ENCODE measurements at regions not wholly inside any gene's neighbourhood (a gene's known extent, or its start where the extent isn't known, plus 50 kb on each side); places are given as distances from the start of the nearest gene placed in this dataset.

- TF ChIP-seq ZNF646 (CRISPR knock-in tag; IDR thresholded peaks at IDR 0.05), result no peak
- TF ChIP-seq CERS6 (CRISPR knock-in tag; IDR thresholded peaks at IDR 0.05), result no peak
- no peak for TF ChIP-seq ZEB1 (IDR thresholded peaks at IDR 0.05; ENCODE audit: insufficient replicate concordance, low read depth)
- no peak for TF ChIP-seq BCL3 (CRISPR knock-in tag; IDR thresholded peaks at IDR 0.05)
- TF ChIP-seq AHR (CRISPR knock-in tag; IDR thresholded peaks at IDR 0.05), result no peak
- TF ChIP-seq STAG1 (CRISPR knock-in tag; IDR thresholded peaks at IDR 0.05), result no peak
- no peak for TF ChIP-seq ZKSCAN8 (CRISPR knock-in tag; IDR thresholded peaks at IDR 0.05; ENCODE audit: borderline replicate concordance)
- no peak for TF ChIP-seq ZMAT5 (CRISPR knock-in tag; IDR thresholded peaks at IDR 0.05; ENCODE audit: borderline replicate concordance, low read depth)
- TF ChIP-seq RFX3 (CRISPR knock-in tag; IDR thresholded peaks at IDR 0.05), result no peak
- TF ChIP-seq IKZF4 (CRISPR knock-in tag; IDR thresholded peaks at IDR 0.05; ENCODE audit: borderline replicate concordance, low read depth, not compliant biosample characterization), result no peak
- no peak for TF ChIP-seq XBP1 (CRISPR knock-in tag; IDR thresholded peaks at IDR 0.05)
These were observed 96.7 kb upstream of the CABCOCO1 start (continued) for GRCh38 chr10:61565819-61566560.
